ENCODE measurements at regions not wholly inside any gene's neighbourhood (a gene's known extent, or its start where the extent isn't known, plus 50 kb on each side); places are given as distances from the start of the nearest gene placed in this dataset.

GRCh38 chr9:103731541-103731940 lies 362.6 kb upstream of the SMC2 start:
- no peak for DNase-seq
- no peak overlapping the region for H3K4me3 ChIP-seq
- H3K4me1 ChIP-seq = no peaks in the 10 kb centered on the region
- no peaks in the 10 kb centered on the region for H3K9me3 ChIP-seq
- no peak overlapping the region for H3K27ac ChIP-seq
- no peak for TF ChIP-seq POLR2A (IDR thresholded peaks at IDR 0.05)
- no peak for TF ChIP-seq CTCF (IDR thresholded peaks at IDR 0.05)
- H3K36me3 ChIP-seq = no peaks in the 10 kb centered on the region
- H3K27me3 ChIP-seq = no peaks in the 10 kb centered on the region
- intact Hi-C loops (cut with DNase I; ENCODE audit: low total_unique reads) = no loop called here

GRCh38 chr9:103734471-103734870 lies 359.6 kb upstream of the SMC2 start:
- H3K4me1 ChIP-seq = no peaks in the 10 kb centered on the region
- intact Hi-C loops (cut with DNase I; ENCODE audit: low total_unique reads) = no loop called here
- H3K4me3 ChIP-seq = no peak overlapping the region
- no peaks in the 10 kb centered on the region for H3K9me3 ChIP-seq
- no peak overlapping the region for H3K27ac ChIP-seq
- TF ChIP-seq POLR2A (IDR thresholded peaks at IDR 0.05) = no peak
- no peak for TF ChIP-seq CTCF (IDR thresholded peaks at IDR 0.05)
- no peaks in the 10 kb centered on the region for H3K36me3 ChIP-seq
- DNase-seq = no peak
- H3K27me3 ChIP-seq = no peaks in the 10 kb centered on the region

- no peak for DNase-seq
- intact Hi-C loops (cut with DNase I; ENCODE audit: low total_unique reads) = no loop called here
- TF ChIP-seq POLR2A (IDR thresholded peaks at IDR 0.05) (no peak), CTCF (IDR thresholded peaks at IDR 0.05) (no peak)
- Histone ChIP-seq H3K27ac (no peak overlapping the region), H3K4me3 (no peak overlapping the region), H3K4me1 (no peaks in the 10 kb centered on the region), H3K9me3 (no peaks in the 10 kb centered on the region), H3K36me3 (no peaks in the 10 kb centered on the region), H3K27me3 (no peaks in the 10 kb centered on the region)
Measured at GRCh38 chr9:103755441-103755840, 338.7 kb upstream of the SMC2 start.

GRCh38 chr9:103755986-103756385 lies 338.1 kb upstream of the SMC2 start:
- H3K9me3 ChIP-seq = no peaks in the 10 kb centered on the region
- no peaks in the 10 kb centered on the region for H3K4me1 ChIP-seq
- H3K27me3 ChIP-seq = no peaks in the 10 kb centered on the region
- H3K4me3 ChIP-seq = no peak overlapping the region
- no peaks in the 10 kb centered on the region for H3K36me3 ChIP-seq
- H3K27ac ChIP-seq = no peak overlapping the region
- TF ChIP-seq POLR2A (IDR thresholded peaks at IDR 0.05) (no peak), CTCF (IDR thresholded peaks at IDR 0.05) (no peak)
- intact Hi-C loops (cut with DNase I; ENCODE audit: low total_unique reads) = no loop called here
- no peak for DNase-seq

GRCh38 chr9:103757062-103757461 lies 337.0 kb upstream of the SMC2 start:
- Histone ChIP-seq H3K9me3 (no peaks in the 10 kb centered on the region), H3K4me3 (no peak overlapping the region), H3K27ac (no peak overlapping the region), H3K36me3 (no peaks in the 10 kb centered on the region), H3K4me1 (no peaks in the 10 kb centered on the region), H3K27me3 (no peaks in the 10 kb centered on the region)
- TF ChIP-seq CTCF (IDR thresholded peaks at IDR 0.05) (no peak), POLR2A (IDR thresholded peaks at IDR 0.05) (no peak)
- intact Hi-C loops (cut with DNase I; ENCODE audit: low total_unique reads) = no loop called here
- no peak for DNase-seq
